Smooth muscle cell (in vitro differentiated cells): ENCODE measurements at regions not wholly inside any gene's neighbourhood (a gene's known extent, or its start where the extent isn't known, plus 50 kb on each side); places are given as distances from the start of the nearest gene placed in this dataset.

Experiments
- DNase-seq: peaks from one replicate; lab custom pipeline; 2025; ENCODE audit not compliant: unreplicated experiment; lab: John Stamatoyannopoulos, UW
- H2AFZ ChIP-seq: fragments of 200-600 bp; sonication (generic); 2 replicates; pipeline ENCODE4 v1.6.0; 2016; ENCODE audit warnings: antibody characterized with exemption, low read depth, mild to moderate bottlenecking
- H3F3A ChIP-seq: fragments of 200-600 bp; sonication (generic); 2 replicates; pipeline ENCODE4 v1.6.0; 2017; ENCODE audit warnings: antibody characterized with exemption, low read depth
- H3K27ac ChIP-seq: fragments of 200-600 bp; sonication (generic); 2 replicates; pipeline ENCODE4 v1.5.1; 2016; ENCODE audit warnings: low read depth, mild to moderate bottlenecking
- H3K27me3 ChIP-seq: fragments of 200-600 bp; sonication (generic); 2 replicates; pipeline ENCODE4 v1.6.1; 2016; ENCODE audit warnings: low read depth, mild to moderate bottlenecking
- H3K36me3 ChIP-seq: fragments of 200-600 bp; sonication (generic); 2 replicates; pipeline ENCODE4 v1.5.1; 2016; ENCODE audit warnings: low read depth
- H3K4me1 ChIP-seq: fragments of 200-600 bp; sonication (generic); 2 replicates; pipeline ENCODE4 v1.5.1; 2016; ENCODE audit warnings: low read depth
- H3K4me2 ChIP-seq: fragments of 200-600 bp; sonication (generic); 2 replicates; pipeline ENCODE4 v1.6.0; 2016; ENCODE audit warnings: mild to moderate bottlenecking
- H3K4me3 ChIP-seq: fragments of 200-600 bp; sonication (generic); 2 replicates; pipeline ENCODE4 v1.5.1; 2016; ENCODE audit warnings: mild to moderate bottlenecking
- H3K79me2 ChIP-seq: fragments of 200-600 bp; sonication (generic); 2 replicates; pipeline ENCODE4 v1.6.0; 2016; ENCODE audit warnings: low read depth, mild to moderate bottlenecking
- H3K9ac ChIP-seq: fragments of 200-600 bp; sonication (generic); 2 replicates; pipeline ENCODE4 v1.6.0; 2016; ENCODE audit warnings: low read depth
- H3K9me3 ChIP-seq: fragments of 200-600 bp; sonication (generic); replicated peaks from 2 replicates; pipeline ENCODE4 v1.5.1; 2016; ENCODE audit warnings: low read depth
- H4K20me1 ChIP-seq: fragments of 200-600 bp; sonication (generic); 2 replicates; pipeline ENCODE4 v1.6.0; 2016; ENCODE audit warnings: low read depth
- WGBS: methylation state at CpG from one replicate; pipeline ENCODE4 v1.1.7; 2016; ENCODE audit warnings: low lambda C conversion rate; 5-methylcytosine and 5-hydroxymethylcytosine counted together
- TF ChIP-seq, protein P1 (sequence below): fragments of 200-600 bp; sonication (generic); IDR thresholded peaks from 2 replicates; pipeline ENCODE4 v1.5.1; 2017; ENCODE audit warnings: borderline replicate concordance, mild to moderate bottlenecking, antibody characterized with exemption; ENCODE audit not compliant: insufficient read depth, poor library complexity, severe bottlenecking

DNA sequence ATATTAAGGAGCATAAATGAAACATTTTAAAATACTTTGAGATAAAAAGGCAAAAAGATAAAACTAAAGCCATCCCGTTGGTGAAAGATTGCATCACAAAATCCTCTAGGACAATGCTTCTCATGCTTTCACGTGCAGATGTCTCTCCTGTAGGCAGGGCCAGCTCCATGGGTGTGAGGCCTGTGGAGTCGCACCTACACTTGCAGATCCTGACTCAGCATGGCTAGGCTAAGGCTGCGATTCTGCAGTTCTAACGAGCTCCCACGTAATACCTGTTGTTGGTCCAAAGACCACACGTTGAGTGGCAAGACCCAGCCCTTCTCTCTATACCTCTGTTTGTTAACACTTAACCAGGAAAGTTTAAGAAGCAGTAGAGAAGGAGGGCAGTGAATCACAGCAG lies 62.1 kb upstream of the CAPRIN1 start:
- no peaks in the 10 kb centered on the region for H3K9me3 ChIP-seq
- TF ChIP-seq, protein P1, sequence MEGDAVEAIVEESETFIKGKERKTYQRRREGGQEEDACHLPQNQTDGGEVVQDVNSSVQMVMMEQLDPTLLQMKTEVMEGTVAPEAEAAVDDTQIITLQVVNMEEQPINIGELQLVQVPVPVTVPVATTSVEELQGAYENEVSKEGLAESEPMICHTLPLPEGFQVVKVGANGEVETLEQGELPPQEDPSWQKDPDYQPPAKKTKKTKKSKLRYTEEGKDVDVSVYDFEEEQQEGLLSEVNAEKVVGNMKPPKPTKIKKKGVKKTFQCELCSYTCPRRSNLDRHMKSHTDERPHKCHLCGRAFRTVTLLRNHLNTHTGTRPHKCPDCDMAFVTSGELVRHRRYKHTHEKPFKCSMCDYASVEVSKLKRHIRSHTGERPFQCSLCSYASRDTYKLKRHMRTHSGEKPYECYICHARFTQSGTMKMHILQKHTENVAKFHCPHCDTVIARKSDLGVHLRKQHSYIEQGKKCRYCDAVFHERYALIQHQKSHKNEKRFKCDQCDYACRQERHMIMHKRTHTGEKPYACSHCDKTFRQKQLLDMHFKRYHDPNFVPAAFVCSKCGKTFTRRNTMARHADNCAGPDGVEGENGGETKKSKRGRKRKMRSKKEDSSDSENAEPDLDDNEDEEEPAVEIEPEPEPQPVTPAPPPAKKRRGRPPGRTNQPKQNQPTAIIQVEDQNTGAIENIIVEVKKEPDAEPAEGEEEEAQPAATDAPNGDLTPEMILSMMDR, result no peak
- no peaks in the 10 kb centered on the region for H3K4me1 ChIP-seq
- no peaks in the 10 kb centered on the region for H4K20me1 ChIP-seq
- H3K4me2 ChIP-seq, result no peak overlapping the region
- H3K4me3 ChIP-seq, result no peak overlapping the region
- no peak overlapping the region for H3K27ac ChIP-seq
- no peak overlapping the region for H3K9ac ChIP-seq
- H3K79me2 ChIP-seq, result no peaks in the 10 kb centered on the region
- no peaks in the 10 kb centered on the region for H3K27me3 ChIP-seq
- no peak overlapping the region for H2AFZ ChIP-seq
- H3F3A ChIP-seq, result no peaks in the 10 kb centered on the region
- 73% methylated on average over 7 of the region's 7 CpGs for WGBS
- H3K36me3 ChIP-seq, result no peaks in the 10 kb centered on the region
- no peak for DNase-seq

DNA sequence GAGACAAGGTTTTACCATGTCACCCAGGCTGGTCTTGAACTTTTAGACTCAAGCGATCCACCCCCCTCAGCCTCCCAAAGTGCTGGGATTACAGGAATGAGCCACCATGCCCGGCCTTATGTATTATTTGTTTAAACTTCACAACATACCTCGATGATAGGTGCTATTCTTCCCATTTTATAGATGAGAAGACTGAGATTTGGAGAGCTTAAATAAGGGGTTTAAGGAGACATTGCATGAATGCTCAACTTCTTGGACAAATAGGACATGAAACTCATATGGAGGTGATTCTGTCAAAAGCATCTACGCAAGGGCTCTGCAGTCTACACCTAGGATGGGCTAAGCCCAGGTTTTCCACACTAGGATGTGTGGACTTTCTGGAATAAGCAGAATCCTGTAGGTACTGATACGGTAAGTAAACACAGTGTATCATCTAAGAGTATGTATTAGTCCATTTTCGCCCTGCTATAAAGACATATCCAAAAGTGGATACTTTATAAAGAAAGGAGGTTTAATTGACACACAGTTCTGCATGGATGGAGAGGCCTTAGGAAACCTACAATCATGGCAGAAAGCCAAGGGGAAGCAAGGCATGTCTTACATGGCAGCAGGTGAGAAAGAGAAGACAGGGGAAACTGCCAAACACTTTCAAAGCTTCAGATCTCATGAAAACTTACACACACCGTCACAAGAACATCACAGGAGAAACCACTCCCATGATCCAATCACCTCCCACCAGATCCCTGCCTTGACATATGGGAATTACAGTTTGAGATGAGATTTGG lies 62.8 kb upstream of the CAPRIN1 start:
- TF ChIP-seq, protein P1, result no peak
- H3K9ac ChIP-seq, result no peak overlapping the region
- 83% methylated on average over 7 of the region's 7 CpGs for WGBS

DNA sequence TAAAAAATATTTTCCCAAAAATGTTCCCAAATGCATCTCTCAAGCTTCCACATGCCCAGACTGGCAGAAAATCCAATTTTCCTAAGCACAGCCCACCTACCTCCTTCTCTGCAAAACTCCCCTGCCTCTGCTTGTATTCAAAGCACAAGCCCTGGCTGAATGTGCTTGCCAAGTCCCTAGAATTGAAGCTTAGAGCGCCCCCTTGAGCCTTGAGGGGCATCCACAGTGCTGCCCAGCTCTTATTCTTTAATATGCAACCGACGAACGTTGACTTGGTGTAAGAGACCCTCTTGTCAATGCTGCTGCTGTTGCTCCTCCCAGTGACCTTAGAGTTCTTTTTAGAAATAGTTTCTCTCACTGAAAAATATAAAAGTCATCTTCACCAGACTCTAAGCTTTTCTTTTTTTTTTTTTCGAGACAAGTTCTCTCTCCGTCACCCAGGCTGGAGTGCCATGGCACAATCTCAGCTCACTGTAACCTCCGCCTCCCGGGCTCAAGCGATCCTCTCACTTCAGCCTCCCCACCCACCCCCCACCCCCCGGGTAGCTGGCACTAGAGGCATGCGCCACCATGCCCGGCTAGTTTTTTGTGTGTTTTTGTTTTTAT lies 63.5 kb upstream of the CAPRIN1 start:
- TF ChIP-seq, protein P1, result peak; percentile 69
- no peak overlapping the region for H3K4me2 ChIP-seq
- no peaks in the 10 kb centered on the region for H3F3A ChIP-seq
- H3K9me3 ChIP-seq, result no peaks in the 10 kb centered on the region
- no peak overlapping the region for H2AFZ ChIP-seq
- DNase-seq, result no peak
- H3K9ac ChIP-seq, result no peak overlapping the region
- no peak overlapping the region for H3K27ac ChIP-seq
- no peaks in the 10 kb centered on the region for H3K4me1 ChIP-seq
- H3K27me3 ChIP-seq, result no peaks in the 10 kb centered on the region
- no peaks in the 10 kb centered on the region for H3K79me2 ChIP-seq
- WGBS, result 64% methylated on average over 12 of the region's 12 CpGs
- no peak overlapping the region for H3K4me3 ChIP-seq
- no peaks in the 10 kb centered on the region for H4K20me1 ChIP-seq
- no peaks in the 10 kb centered on the region for H3K36me3 ChIP-seq

More for the DNA sequence above, 62.8 kb upstream of the CAPRIN1 start:
- no peaks in the 10 kb centered on the region for H3K36me3 ChIP-seq
- no peak overlapping the region for H2AFZ ChIP-seq
- H3K4me2 ChIP-seq, result no peak overlapping the region
- H3K79me2 ChIP-seq, result no peaks in the 10 kb centered on the region
- no peak overlapping the region for H3K27ac ChIP-seq
- no peak overlapping the region for H3K4me3 ChIP-seq
- H4K20me1 ChIP-seq, result no peaks in the 10 kb centered on the region
- no peaks in the 10 kb centered on the region for H3K4me1 ChIP-seq
- H3F3A ChIP-seq, result no peaks in the 10 kb centered on the region
- no peak for DNase-seq
- no peaks in the 10 kb centered on the region for H3K9me3 ChIP-seq
- no peaks in the 10 kb centered on the region for H3K27me3 ChIP-seq
